BJ (cell line): ENCODE measurements at regions not wholly inside any gene's neighbourhood (a gene's known extent, or its start where the extent isn't known, plus 50 kb on each side); places are given as distances from the start of the nearest gene placed in this dataset.

ENCODE experiments used
- CTCF ChIA-PET: fragments of 350-600 bp; formaldehyde crosslinking; extraction: SDS; loops from one replicate; lab custom pipeline; 2021; ENCODE audit warnings: antibody characterized with exemption, inconsistent platforms; lab: Yijun Ruan, JAX
- POLR2A ChIA-PET: fragments of 300-600 bp; sonication (Branson Sonifier 250); formaldehyde crosslinking; extraction: SDS; loops from one replicate; lab custom pipeline; 2021; ENCODE audit warnings: antibody characterized with exemption; lab: Charles Lee
- DNase-seq: peaks from one replicate; pipeline ENCODE4 v3.0.0-alpha.2; 2011; ENCODE audit warnings: low read depth
- H3K27me3 ChIP-seq: 2 replicates; pipeline ENCODE4 v1.6.0; 2011; ENCODE audit warnings: low read length; ENCODE audit not compliant: control insufficient read depth, insufficient read depth
- H3K36me3 ChIP-seq: 2 replicates; pipeline ENCODE4 v1.5.1; 2011; ENCODE audit warnings: low read length; ENCODE audit not compliant: control insufficient read depth, insufficient read depth
- H3K4me3 ChIP-seq: 2 replicates; pipeline ENCODE4 v1.5.1; 2011; ENCODE audit warnings: low read depth, mild to moderate bottlenecking, control low read depth, low read length
- CTCF ChIP-seq: IDR thresholded peaks from 2 replicates; pipeline ENCODE4 v1.5.1; 2011; ENCODE audit warnings: low read depth, mild to moderate bottlenecking, control low read depth, inconsistent platforms, low read length, moderate library complexity; ENCODE audit not compliant: insufficient read depth

GRCh38 chr5:4440536-4440935, 699.6 kb upstream of the ADAMTS16 start:
- ChIA-PET CTCF (no interaction called here), POLR2A (no interaction called here)
- H3K27me3 ChIP-seq: no peaks in the 10 kb centered on the region
- no peak for DNase-seq
- H3K36me3 ChIP-seq: no peaks in the 10 kb centered on the region
- no peak overlapping the region for H3K4me3 ChIP-seq
- no peak for TF ChIP-seq CTCF

- no peak overlapping the region for H3K4me3 ChIP-seq
- no peak for DNase-seq
- H3K27me3 ChIP-seq: no peaks in the 10 kb centered on the region
- ChIA-PET CTCF (no interaction called here), POLR2A (no interaction called here)
- no peak for TF ChIP-seq CTCF
- H3K36me3 ChIP-seq: no peaks in the 10 kb centered on the region
Measured at GRCh38 chr5:4442221-4442620, 697.9 kb upstream of the ADAMTS16 start.

- Histone ChIP-seq H3K4me3 (no peak overlapping the region), H3K27me3 (no peaks in the 10 kb centered on the region), H3K36me3 (no peaks in the 10 kb centered on the region)
- no peak for DNase-seq
- POLR2A ChIA-PET: no interaction called here
- TF ChIP-seq CTCF: no peak
- CTCF ChIA-PET: no interaction called here
Measured at GRCh38 chr5:4447657-4448056, 692.5 kb upstream of the ADAMTS16 start.

- Histone ChIP-seq H3K4me3 (no peak overlapping the region), H3K36me3 (no peaks in the 10 kb centered on the region), H3K27me3 (no peaks in the 10 kb centered on the region)
- ChIA-PET POLR2A (no interaction called here), CTCF (no interaction called here)
- DNase-seq: no peak
- TF ChIP-seq CTCF: no peak
Measured at GRCh38 chr5:4453655-4454054, 686.5 kb upstream of the ADAMTS16 start.

- ChIA-PET POLR2A (no interaction called here), CTCF (no interaction called here)
- H3K4me3 ChIP-seq: no peak overlapping the region
- no peak for TF ChIP-seq CTCF
- H3K27me3 ChIP-seq: no peaks in the 10 kb centered on the region
- H3K36me3 ChIP-seq: no peaks in the 10 kb centered on the region
- no peak for DNase-seq
Measured at GRCh38 chr5:4479426-4479825, 660.7 kb upstream of the ADAMTS16 start.
